ENCODE measurements at regions not wholly inside any gene's neighbourhood (a gene's known extent, or its start where the extent isn't known, plus 50 kb on each side); places are given as distances from the start of the nearest gene placed in this dataset.
A peak's percentile ranks its signal among the peaks of the same experiment; 100 is the strongest.

GRCh38 chr20:22383156-22383555, 201.2 kb downstream of the FOXA2 start:
- no peak overlapping the region for H3K4me3 ChIP-seq (ENCODE audit: low read length)
- no peak for TF ChIP-seq CTCF (conservative IDR thresholded peaks at IDR 0.05; ENCODE audit: low read length)
- peak; percentile 48 for DNase-seq (ENCODE audit: low read depth)

DNA sequence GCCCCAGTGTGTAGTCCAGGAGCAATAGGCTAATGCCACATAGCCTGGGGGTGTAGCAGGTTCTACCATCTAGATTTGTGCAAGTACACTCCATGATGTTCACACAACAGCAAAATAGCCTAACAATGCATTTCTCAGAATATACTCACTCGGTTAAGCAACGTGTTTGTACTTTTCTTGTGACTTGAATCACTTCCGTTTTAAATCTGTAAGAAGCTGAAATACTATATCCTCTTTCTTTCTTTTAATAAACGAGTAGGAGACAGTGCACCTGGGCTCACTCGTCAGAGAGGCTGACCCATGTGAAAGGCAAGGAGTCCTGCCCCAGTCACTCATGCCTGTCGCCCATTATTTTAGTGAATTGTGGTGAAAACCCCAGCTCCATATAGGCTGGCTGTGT, 201.6 kb downstream of the FOXA2 start:
- TF ChIP-seq CTCF (conservative IDR thresholded peaks at IDR 0.05; ENCODE audit: low read length), result no peak
- H3K4me3 ChIP-seq (ENCODE audit: low read length), result no peak overlapping the region
- peak; percentile 19 for DNase-seq (ENCODE audit: low read depth)

DNA sequence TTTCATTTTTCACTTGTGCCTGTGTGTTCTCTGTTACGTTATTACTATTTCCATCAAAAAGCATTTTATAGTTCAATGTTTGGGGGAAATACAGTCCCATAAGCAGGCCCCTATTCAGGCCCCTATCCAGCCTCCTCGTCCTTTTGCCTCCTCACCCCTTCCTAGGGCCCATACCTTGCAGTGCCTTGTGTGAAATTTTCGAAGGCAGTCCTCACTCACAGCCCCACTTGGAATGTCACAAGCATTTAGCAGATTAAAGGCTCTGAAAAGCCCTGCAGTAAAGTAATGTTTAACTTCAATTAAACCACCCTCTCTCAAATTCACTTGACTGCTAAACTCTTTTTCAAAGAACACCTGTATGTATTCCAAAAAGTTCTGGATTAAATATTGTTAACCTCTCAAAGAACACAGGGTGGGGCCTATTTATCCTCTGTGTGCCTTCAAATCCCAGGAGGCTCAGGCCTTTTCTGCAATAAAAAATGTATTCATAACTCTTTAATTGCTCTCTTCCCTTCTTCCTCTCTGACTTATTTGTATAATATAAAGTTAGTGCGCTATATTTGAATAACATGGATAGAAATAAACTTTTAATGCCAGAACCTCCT, 202.5 kb downstream of the FOXA2 start:
- no peak for TF ChIP-seq CTCF (conservative IDR thresholded peaks at IDR 0.05; ENCODE audit: low read length)
- H3K4me3 ChIP-seq (ENCODE audit: low read length), result no peak overlapping the region
- DNase-seq (ENCODE audit: low read depth), result no peak

- peak; percentile 35 for DNase-seq (ENCODE audit: low read depth)
- TF ChIP-seq CTCF (conservative IDR thresholded peaks at IDR 0.05; ENCODE audit: low read length), result no peak
- no peak overlapping the region for H3K4me3 ChIP-seq (ENCODE audit: low read length)
Measured at GRCh38 chr20:22379472-22379871, 204.9 kb downstream of the FOXA2 start.

DNA sequence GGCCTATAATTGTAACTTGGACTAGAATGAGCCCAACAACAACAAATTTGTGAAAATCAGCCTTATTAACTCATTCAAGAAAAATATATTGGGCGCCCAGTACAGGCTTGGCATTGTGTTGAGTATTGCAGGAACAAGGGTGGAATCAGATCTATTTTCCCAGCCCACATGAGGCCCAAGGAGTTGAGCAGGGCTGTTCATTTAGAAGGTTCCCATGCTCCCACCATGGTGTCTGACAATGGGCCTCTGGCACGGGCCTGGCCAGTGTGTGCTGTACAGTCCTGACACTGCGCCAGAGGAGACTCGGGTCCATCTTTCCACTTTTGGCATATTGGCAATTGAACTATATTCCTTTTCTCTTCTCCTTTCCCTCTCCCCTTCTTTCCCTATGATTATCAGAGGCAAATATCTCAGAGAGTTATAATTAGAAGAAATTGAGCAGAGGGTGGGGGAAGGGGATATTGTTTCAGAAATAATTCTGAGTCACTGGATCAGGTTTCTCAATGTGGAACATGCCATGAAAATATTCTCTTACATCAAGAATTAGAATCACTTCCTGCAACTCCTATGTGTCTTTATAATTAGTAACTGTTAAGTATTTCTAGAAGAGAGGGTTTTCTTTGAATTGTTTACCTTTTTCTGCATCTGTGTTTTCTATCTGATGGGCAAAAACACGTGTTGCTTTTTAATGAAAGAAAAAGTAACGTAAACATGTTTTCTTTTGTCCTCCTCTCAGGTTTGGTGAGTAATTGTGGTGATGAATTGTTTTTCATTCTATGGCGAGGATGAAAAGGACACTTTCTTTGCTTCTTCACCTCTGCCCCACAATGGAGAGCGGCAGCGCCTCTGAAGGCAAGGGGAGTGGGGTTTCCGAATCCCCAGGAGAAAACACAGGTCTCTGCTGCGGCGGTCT, 209.4 kb downstream of the FOXA2 start:
- TF ChIP-seq CTCF (conservative IDR thresholded peaks at IDR 0.05; ENCODE audit: low read length), result no peak
- no peak overlapping the region for H3K4me3 ChIP-seq (ENCODE audit: low read length)
- peak; percentile 9 for DNase-seq (ENCODE audit: low read depth)

- DNase-seq (ENCODE audit: low read depth), result no peak
- no peak overlapping the region for H3K4me3 ChIP-seq (ENCODE audit: low read length)
- TF ChIP-seq CTCF (conservative IDR thresholded peaks at IDR 0.05; ENCODE audit: low read length), result no peak
Measured at GRCh38 chr20:22374066-22374465, 210.3 kb downstream of the FOXA2 start.
